Inflammatory macrophage treated with lipopolysaccharide for 4 hours (primary cell): ENCODE measurements at regions not wholly inside any gene's neighbourhood (a gene's known extent, or its start where the extent isn't known, plus 50 kb on each side); places are given as distances from the start of the nearest gene placed in this dataset.

ENCODE experiments used
- DNase-seq: peaks from one replicate; pipeline ENCODE4 v3.0.0-alpha.2; 2020

DNA sequence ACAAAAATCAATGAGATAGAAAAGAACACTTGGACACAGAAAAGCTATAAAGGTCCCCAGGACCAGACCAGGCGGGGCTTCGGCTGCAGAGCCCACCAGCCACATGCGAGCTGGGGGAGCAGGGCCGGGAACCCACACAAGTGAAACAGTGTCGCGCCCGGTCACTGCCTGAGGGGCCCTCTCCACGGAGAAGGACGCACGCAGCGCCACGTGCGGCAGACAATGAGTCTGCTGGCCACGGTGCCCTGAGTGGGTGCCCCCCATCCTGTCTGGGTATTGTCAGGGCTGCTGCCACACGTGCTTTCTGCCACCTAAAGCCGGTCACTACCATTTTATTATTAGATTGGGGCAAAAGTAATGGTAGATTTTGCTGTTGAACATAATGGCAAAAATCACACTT, 207.9 kb upstream of the HDAC4 start:
- DNase-seq = no peak

DNA sequence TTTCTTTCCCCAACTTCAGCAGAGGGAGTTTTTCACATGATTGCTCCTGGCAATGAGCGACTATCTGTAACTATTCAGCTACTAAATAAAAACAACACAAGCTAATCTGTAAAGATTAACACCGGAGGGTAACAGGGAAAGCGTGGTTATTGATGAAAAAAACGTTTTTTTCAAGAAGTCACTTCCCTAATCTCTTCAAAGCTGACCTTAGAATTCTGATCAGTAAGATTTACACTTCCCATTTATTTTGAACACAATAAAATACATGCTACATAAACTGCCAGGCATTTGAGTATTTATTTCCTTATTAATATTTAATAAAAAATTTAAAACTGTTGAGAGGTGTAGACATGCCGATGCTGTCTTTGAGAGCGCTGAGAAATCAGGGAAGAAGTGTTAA, 207.4 kb upstream of the HDAC4 start:
- peak; percentile 4 for DNase-seq

DNA sequence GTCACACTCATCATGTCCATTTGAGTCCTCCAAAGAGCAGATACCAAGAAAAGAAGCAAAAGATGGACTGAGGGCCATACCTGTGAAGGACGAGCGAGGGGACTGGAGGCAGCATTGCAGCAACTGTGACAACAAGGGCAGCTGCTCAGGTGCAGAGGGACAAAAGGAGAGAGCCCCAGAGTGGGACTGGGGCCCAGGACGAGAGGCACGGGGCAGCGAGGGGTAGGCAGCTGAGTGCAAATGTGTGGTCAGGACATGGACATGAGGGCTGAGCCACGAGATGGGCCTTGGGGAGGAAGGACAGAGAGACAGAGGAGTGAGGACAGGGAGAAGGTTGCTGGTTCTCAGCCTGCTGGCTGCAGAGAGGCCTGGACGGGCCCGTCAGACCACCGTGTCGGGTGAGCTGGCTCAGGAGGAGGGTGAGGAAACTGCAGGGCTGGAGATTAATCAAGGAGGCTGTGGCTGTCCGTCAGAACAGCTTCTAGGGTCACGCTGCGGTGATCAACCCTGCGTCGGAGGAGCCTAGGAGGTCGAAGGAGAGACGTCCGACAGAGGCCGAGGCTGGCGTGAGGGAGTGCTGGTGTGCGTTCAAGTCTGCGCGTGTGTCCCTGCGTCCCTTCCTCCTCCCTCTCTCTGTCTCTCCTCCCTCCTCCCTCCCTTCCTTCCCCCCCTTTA, 206.8 kb upstream of the HDAC4 start:
- DNase-seq = no peak

DNA sequence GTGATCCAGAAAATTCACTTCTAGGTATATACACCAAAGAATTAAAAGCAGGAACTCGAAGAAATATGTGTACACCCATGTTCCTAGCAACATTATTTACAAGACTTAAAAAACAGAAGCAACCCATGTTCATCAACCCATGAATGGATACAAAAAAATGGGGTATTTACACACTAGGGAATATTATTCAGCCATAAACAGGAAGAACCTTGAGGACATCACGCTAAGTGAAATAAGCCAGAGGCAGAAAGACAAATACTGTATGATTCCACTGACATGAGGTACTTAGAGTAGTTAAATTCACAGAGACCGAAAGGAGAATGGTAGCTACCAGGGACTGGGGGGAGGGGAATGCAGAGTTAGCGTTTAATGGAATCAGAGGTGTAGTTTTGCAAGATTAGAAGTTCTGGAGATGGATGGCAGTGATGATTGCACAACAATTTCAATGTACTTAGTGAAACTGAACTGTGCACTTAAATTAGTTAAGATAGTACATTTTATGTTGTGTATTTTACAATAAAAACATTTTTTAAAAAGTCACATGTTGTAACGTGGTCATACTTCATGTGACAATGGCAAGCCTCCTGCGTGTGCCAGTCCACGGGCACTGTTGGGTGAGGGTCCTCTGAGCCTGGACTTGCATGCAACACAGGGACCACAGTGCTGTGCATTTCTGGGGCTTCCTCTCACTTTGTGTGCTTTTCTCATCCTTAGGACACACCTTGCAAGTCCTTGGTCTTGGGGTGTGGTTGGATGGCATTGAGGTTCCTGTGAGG, 206.1 kb upstream of the HDAC4 start:
- peak; percentile 57 for DNase-seq

DNA sequence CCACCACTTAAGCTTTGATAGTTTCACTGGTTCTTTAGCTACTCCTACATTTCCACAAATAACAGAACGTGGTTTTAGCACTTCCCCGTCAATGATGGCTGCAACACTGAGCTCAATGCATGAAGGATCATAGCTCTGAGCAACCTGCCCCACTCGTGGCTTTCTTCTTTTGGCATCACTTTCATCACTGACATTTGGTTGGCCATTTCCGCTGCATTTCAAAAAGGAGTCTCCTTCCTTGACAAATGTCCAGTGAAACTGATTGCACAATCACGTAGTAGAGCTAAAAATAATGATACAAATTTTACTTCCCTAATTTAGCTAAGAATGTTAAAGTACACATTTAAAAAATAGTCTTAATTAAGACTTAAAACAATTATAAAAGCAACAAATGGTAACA, 205.2 kb upstream of the HDAC4 start:
- peak; percentile 94 for DNase-seq

DNA sequence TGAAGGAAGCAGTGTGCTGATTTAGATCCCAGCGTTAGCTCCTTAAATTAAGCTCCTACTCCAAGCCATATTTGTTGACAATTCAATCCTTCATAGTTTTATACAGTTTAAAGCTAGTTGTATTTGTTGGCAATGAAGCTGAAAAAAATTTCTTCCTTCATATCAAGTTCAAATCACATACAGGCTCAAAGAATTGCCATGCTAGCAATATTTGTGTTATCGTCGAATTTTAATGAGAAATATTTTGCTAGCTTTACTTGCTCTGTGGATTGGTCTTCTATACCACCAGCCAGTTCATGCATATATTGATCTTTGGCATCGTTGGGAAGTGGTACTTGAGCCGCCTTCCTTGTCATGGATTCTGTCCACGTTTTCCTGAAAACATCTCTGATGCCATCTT, 204.6 kb upstream of the HDAC4 start:
- no peak for DNase-seq

DNA sequence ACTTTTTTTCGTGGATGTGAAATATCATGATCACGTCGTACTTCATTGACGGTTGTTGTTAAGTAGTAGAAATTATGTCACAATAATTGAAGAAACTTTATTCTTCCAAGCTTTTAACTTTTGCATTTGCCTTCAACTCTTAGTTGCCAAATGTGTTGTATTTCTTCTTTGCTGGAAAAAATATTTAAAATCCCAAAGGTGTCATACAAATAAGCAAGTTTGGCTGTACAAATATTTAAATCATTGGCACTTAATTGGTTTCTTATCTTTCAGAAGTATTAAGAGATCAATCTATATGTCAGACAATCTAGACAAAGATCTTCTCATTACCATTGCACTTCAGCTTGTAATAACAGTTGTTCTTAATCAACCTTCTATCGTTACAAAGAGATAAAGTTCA, 204.0 kb upstream of the HDAC4 start:
- no peak for DNase-seq

DNA sequence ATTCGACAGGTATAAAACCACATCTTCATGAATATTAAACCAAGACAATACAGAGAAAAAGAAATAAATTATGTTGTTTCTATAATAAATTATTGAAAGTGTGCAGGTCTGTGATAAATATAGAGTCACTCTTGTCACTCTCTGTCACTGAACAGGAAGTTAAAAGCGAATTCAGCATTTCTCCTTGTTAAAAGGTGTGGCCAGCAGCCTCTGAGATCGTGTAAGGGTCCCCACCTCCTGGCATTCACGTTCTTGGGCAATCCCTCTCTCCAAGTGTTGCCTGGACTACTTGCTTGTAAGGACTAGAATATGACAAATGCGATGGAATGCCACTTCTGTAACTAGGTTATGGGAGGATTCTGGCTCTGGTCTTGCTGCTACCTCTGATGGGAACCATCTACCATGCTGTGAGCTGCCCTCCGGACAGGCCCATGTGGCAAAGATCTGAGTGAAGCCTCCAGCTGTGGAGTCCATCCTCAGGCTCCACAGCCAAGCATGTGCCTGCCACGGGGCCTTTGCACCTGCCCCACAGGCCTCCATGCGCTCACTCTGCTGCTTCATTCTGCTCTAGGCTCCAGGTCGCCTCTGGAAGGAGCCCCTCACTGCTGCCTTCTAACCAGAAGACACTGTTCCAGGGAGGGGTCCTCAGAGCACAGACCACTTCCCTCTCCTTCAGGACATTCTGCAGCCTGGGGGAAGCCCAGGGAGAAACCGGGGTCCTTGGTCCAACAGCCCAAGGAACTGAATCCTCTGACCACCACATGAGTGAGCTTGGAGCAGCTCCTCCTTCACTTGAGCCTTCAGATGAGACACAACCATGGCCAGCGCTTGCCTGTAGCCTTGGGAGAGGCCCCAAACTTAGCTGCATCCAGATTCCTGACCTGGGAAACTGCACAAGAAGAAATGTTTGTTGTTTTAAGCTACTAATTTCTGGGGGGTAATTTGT, 202.9 kb upstream of the HDAC4 start:
- no peak for DNase-seq

DNA sequence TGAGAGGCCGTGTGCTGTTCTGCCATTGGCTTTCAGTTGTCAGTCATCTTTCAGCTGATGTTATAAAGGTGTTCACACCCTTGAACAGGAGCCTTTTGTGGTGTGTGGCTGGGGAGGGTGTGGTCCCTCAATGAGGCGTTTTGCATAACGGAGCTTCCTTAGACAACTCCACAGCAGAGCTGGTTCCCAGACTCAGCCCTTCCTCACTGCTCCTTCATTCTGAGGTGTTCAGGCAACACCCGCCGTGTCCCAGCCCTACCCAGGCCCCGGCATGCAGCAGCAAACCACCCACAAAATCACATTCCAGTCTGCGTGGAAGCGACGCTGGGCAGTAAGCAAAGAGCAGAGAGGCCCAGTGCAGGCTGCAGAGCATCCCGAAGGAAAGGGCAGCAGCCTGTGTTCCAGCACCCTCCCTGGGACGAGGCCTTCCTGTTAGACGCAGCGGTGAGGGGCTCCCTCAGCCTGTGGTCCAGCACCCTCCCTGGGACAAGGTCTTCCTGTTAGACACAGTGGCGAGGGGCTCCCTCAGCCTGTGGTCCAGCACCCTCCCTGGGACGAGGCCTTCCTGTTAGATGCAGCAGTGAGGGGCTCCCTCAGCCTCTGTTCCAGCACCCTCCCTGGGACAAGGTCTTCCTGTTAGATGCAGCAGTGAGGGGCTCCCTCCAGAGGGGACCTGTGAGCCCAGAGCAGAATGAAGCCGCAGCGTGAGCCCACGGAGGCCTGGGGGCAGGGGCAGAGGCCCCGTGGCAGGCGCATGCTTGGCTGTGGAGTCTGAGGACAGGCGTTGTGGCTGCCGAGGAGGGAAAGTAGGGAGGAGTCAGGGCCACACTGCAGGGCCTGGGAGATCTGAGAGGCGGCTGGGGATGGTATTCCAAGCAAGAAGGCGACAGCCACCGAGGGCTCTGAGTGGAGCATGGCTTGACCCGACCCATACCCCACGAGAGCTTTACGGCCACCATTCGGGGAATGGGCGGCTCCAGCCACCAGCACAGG, 201.8 kb upstream of the HDAC4 start:
- DNase-seq = peak; percentile 27

DNA sequence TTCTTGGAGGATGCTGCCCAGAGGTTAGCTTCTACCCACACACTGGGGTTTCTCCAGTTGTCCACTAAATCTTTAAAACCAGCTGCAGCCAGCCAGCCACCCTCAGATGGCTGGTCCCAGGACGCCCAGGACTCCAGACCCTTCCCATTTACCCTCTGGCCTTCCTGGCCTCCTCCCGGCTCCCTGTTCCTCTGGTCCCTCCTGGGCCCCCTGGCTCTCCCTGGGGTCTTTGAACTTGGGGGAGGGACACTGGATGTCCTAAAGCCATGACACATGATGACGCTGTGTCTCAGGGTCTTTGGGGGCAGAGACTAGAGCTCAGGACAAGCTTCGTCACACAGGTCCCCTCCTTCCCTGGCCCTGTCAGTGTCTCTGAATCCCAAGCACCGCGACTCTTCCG, 201.1 kb upstream of the HDAC4 start:
- no peak for DNase-seq

DNA sequence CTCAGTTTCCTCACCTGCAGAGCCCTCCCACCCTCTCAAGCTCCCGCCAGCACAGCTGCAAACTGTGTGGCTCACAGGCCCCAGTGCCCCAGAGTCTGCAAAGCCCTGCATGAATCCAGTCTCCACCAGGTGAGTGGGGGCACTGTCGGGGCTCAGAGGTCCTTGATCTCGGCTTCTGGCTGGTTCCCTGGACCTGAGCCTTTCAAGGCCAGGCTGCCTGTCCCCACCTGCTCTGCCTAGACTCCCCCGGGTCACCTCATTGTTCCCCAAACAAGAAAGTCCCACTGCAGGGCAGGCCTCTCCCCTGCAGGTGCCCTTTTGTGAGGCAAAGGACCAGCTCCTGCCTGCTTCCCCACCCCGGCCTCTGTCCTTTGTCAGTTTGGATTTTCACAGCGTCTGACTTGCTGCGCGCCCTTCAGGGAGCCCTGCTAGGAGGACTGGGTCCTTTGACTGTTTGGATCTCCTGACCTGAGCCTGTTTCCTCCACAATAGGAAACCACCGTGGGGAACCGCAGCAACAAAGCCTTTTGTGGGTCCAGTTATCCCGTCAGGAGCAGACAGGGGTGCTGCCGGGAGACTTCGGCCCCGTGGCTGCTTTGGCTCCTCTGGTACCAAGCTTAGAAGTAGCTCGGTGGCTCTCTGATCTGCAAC, 200.5 kb upstream of the HDAC4 start:
- DNase-seq = no peak

DNA sequence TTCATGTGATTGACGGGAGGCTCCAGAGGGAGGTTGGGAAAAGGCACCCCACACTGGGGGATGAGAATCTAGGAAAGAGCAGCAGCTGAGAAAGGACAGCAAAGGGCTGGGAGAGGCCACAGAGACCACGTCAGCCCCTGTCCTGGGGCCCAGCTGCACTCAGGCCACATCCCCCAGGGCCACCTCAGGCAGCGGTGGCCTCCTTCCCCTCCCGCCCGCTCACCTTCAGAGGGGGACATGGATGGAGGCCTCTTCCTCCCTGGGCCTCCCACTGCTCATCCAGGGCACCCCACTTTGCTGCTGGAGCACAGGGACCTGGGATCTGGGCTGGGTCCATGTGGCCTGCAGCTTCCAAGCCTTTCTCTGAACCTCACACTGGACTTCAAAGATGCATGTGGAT, 199.8 kb upstream of the HDAC4 start:
- DNase-seq = no peak

DNA sequence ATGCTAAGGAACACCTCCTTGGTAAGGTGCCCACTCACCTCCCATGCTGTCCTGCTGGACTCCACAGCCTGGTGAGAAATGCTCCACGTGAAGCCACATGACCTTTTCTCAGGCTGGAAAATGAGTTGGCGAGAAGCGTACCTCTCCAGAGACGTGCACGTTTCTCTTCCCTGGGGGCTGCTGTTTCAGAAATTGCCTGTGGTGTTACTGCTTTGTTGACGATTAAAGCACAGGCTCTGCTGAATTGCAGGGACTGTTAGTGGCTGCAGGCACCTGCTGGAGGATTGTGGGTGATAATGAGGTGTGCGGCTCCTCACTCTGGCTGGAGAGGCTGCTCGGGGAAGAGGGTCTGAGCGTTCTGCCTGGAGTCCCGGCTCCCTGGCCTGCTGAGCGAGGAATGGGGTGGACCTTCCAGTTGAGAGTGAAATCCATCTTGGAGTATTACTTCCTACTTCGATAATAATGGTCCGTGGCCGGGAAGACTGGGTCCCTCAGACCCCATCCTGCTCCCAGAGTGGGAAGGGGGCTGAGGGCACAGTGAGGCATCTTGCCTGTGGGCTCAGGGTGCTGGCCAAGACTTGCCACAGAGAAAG, 199.3 kb upstream of the HDAC4 start:
- DNase-seq = no peak

DNA sequence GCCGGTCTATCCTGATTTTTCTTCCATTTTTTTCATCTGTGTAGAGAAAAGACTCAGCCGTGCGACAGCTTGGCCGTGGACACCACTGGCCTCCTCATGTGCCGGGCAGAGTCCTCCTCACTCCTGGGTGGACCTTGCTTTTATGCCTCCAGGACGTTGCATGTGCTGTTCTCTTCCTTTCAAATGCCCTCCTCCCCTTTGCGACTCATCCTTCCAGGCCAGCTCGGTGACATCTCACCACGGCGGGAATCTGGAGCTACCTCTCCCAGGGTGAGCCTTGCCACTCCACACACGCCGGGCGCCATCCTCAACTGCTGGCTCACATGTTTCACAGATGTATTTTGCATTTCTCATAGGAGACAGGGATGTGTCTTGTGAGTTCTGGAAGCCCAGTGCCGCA, 198.5 kb upstream of the HDAC4 start:
- no peak for DNase-seq

DNA sequence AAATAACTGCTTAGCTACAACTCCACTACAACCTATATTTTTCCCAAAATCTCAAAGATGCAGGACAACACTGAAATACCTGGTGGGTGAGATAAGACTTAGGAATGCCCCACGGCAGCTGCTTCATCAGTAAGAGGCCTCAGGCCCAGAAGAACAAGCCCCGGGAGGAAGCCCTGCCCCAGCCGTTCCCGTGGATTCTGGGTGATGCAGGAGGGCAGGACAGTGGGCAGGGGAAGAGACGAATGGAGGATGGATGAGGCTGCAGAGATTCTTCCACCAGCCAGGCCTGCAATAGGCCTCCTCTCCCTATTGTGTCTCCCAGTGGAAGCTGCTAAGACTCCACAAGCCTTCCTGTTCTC, 197.9 kb upstream of the HDAC4 start:
- no peak for DNase-seq

DNA sequence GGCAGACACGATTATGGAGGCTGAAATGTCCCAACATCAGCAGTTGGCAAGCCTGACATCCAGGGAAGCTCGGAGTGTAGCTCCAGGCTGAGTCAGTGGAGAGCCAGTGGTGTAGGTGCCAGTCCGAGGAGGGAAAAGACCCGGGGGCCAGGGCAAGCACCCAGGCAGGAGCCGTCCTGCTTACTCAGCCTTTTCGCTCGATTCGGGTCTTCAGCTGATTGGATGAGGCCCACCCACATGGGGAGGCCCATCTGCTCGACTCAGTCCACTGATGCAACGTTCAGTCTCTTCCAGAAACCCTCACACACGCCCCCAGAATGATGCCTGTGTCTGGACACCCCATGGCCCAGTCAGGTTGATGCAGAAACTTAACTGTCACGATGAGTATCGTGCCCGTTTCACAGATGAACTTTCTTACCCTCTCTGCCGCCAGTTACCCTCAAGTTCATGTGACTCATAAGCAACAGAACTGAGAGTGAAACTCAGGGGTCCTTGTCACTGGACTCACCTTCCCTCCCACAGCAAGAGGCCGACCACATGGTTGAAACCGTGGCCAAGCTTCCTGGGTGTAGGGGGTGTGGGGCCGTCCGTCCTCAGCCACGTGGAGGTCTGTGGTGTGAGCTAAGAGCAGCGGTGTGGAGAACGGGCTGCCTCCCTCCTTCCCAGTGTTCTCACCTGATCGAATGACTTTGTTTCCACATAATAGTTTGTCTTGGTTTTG, 197.4 kb upstream of the HDAC4 start:
- peak; percentile 7 for DNase-seq

DNA sequence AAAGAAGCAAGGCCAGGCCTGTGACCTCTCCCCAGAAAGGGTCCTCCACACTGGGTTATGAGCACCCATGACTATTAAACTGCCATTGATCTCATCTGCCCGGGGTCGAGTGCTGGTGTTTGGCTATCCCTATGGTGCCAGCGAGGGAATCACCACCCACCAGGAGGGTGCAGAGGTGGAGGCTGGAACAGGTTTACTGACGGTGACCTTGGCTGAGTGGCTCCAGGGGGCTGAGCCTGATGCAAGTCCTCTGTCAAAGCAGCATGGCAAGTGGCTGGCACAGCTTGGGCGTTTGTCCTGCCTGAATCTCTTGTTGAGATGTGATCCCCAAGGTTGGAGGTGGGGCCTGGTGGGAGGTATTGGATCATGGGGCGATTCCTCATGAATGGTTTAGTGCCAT, 196.4 kb upstream of the HDAC4 start:
- no peak for DNase-seq

DNA sequence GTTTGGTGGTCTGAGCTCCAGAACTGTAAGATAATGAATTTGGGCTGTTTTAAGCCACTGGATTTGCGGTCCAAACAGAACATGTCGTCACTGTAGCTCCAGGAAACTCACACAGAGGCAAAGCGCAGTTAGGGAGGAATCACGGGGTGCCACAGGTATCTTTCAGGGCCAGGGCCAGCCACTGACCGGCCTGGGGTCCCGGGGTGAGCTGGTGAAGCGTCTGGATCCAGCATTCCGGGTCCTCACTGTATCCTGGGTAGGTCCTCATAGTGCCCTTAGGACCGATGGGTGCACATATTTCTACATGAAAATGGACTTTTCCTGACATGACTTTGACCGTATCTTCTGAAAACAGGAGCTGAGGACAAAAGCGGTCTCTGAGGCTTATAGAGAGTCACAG, 196.0 kb upstream of the HDAC4 start:
- no peak for DNase-seq

DNA sequence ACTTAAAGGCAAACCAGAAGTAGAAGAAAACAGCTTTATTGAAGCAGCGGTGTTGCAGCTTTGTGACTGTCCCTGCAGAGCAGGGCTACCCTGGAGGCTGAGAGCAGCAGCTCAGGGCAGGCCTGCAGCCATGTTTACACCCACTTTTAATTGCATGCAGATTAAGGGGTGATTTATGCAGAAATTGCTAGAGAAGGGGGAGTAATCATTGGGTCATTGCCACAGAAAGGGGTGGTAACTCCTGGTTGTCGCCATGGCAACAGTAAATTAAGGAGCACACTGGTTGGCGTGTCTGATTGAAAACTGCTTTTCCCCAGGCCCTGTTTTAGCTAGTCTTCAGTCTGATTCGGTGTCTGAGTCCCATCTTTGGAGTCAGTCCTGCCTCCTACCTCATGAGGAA, 195.4 kb upstream of the HDAC4 start:
- no peak for DNase-seq

DNA sequence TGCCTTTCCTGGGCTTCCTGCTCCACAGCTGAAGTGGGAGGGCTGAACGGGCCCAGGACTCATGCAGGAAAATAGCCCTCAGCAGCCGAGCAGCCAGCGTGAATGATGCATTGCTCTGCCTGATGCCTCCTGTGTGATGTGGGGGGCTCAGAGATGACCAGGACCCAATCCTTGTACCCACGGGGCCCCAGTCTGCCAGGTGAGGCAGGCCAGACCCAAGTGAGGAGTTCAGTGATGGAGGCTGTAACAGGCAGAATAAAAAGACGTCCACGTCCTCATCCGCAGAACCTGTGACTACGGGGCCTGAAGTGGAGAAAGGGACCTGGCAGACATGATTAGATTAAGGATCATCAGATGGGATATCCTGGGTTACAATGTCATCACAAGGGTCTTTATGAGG, 194.9 kb upstream of the HDAC4 start:
- DNase-seq = no peak
